Transverse colon (tissue), 4 donors: ENCODE measurements at regions not wholly inside any gene's neighbourhood (a gene's known extent, or its start where the extent isn't known, plus 50 kb on each side); places are given as distances from the start of the nearest gene placed in this dataset.

Source experiments
- DNase-seq: peaks from one replicate; pipeline ENCODE4 v3.0.0-alpha.2; 2019
- H3K27ac ChIP-seq, 4 donors: fragments of 200-600 bp; sonication (generic); 2 replicates each; pipeline ENCODE4 v1.5.1; 2016 to 2018; ENCODE audit warnings: inconsistent platforms in 4 of 4
- H3K27me3 ChIP-seq: fragments of 200-600 bp; sonication (generic); 2 replicates; pipeline ENCODE4 v1.5.1; 2017; ENCODE audit warnings: inconsistent platforms
- H3K36me3 ChIP-seq, 4 donors: fragments of 200-600 bp; sonication (generic); 2 replicates each; pipeline ENCODE4 v1.5.1; 2017 to 2019; ENCODE audit warnings: inconsistent platforms in 4 of 4
- H3K4me1 ChIP-seq, 4 donors: fragments of 200-600 bp; sonication (generic); 2 replicates each; pipeline ENCODE4 v1.5.1; 2017 to 2020; ENCODE audit warnings: inconsistent platforms in 4 of 4
- H3K4me3 ChIP-seq, 4 donors: fragments of 200-600 bp; sonication (generic); 1 replicate in 1 of 4; 2 replicates in 3 of 4; pipeline versions ENCODE4 v1.5.1 to v1.6.1; 2017 to 2019; ENCODE audit warnings: inconsistent platforms in 4 of 4
- H3K9me3 ChIP-seq, 2 donors: fragments of 200-600 bp; sonication (generic); 2 replicates each; pipeline ENCODE4 v1.5.1; 2017 to 2019; ENCODE audit warnings: inconsistent platforms in 2 of 2
- EP300 ChIP-seq: sonication (generic); formaldehyde crosslinking; IDR thresholded peaks from one replicate; pipeline ENCODE4 v1.6.1; 2017; ENCODE audit warnings: antibody characterized with exemption, low read depth
- POLR2A ChIP-seq: fragments of 450-650 bp; IDR thresholded peaks from one replicate; pipeline ENCODE4 v1.6.1; 2016; ENCODE audit warnings: antibody characterized with exemption, mild to moderate bottlenecking, moderate library complexity
- POLR2AphosphoS5 ChIP-seq, 3 donors: sonication (generic); formaldehyde crosslinking; IDR thresholded peaks; one replicate each; pipeline ENCODE4 v1.6.1; 2016; ENCODE audit warnings: antibody characterized with exemption in 3 of 3
- WGBS, 2 donors: methylation state at CpG; one replicate each; pipeline ENCODE4 v1.1.5; 2018; ENCODE audit warnings: low coverage in 1 of 2; 5-methylcytosine and 5-hydroxymethylcytosine counted together
- in situ Hi-C, 4 donors: fragments of 200-750 bp; cut with MboI; loops; one replicate each; pipeline versions ENCODE4 v1.15.0 to v1.15.1; 2017; ENCODE audit warnings: low sequenced_read_pairs in 3 of 4, low pct_ligation_motif_present in 1 of 4, low pct_unique_long_range_greater_than_20kb in 1 of 4
- intact Hi-C: fragments of 100-400 bp; cut with DNase I; formaldehyde crosslinking; loops from one replicate; pipeline ENCODE4 v1.15.1; 2023; ENCODE audit warnings: low total_unique reads
- TF ChIP-seq, protein P1 (sequence below), 5 experiments: fragments of 200-600 bp in 3 of 5; fragments of 450-650 bp in 2 of 5; sonication (generic) in 3 of 5; IDR thresholded peaks; 1 replicate in 2 of 5; 2 replicates in 3 of 5; pipeline ENCODE4 v1.5.1; 2016 to 2017; ENCODE audit warnings: antibody characterized with exemption in 5 of 5, inconsistent platforms in 3 of 5, mild to moderate bottlenecking in 2 of 5, moderate library complexity in 1 of 5

DNA sequence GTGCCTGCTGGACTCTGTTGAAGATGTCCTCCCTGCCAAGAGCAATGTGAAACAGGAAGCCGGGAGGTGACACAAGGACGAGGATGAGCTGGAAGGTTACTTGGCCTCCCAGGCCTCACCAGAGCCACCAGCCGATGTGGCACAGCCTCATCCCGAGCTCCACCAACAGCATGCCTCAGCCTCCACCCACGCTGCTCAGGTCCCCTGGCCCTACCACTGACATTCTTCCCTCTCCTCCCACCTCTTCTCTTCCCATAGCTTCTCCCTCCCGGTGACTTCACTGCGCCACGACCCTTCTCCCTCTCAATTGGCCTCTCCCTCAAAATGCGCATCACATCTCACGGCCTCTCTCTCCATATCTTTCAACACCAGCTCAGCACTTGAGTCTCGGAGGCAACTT lies 249.9 kb downstream of the SKAP2 start:
- TF ChIP-seq, protein P1, sequence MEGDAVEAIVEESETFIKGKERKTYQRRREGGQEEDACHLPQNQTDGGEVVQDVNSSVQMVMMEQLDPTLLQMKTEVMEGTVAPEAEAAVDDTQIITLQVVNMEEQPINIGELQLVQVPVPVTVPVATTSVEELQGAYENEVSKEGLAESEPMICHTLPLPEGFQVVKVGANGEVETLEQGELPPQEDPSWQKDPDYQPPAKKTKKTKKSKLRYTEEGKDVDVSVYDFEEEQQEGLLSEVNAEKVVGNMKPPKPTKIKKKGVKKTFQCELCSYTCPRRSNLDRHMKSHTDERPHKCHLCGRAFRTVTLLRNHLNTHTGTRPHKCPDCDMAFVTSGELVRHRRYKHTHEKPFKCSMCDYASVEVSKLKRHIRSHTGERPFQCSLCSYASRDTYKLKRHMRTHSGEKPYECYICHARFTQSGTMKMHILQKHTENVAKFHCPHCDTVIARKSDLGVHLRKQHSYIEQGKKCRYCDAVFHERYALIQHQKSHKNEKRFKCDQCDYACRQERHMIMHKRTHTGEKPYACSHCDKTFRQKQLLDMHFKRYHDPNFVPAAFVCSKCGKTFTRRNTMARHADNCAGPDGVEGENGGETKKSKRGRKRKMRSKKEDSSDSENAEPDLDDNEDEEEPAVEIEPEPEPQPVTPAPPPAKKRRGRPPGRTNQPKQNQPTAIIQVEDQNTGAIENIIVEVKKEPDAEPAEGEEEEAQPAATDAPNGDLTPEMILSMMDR (IDR thresholded peaks at IDR 0.05) = no peak
- TF ChIP-seq EP300 (no peak), POLR2AphosphoS5 (IDR thresholded peaks at IDR 0.05) (no peak), POLR2A (no peak)
- Histone ChIP-seq H3K27me3 (no peaks in the 10 kb centered on the region), H3K36me3 (no peaks in the 10 kb centered on the region), H3K27ac (no peak overlapping the region), H3K9me3 (no peaks in the 10 kb centered on the region), H3K4me1 (no peaks in the 10 kb centered on the region), H3K4me3 (no peak overlapping the region)
- no peak for DNase-seq
- in situ Hi-C loops (no loop called here), intact Hi-C loops (no loop called here)
- 86 to 89% methylated on average over 6 to 11 of the region's 11 CpGs for WGBS, 2 donors

DNA sequence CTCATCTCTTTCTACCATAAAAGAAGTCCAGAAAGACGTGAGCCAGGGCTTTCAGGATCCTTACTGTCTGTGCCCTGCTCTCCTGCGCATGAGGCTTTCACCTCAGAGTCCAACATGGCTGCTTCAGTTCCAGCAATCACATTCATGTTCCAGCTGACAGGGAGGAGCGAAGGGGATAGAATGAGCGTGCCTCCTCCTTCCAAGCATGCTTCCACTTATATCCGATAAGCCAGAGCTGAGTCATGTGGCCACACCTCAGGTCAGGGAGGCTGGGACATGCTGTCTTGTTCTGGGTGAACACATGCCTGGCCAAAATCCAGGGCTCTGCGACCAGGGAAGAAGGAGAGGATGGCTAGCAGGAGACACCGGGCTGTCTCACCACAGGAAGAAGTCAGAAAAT lies 248.2 kb downstream of the SKAP2 start:
- DNase-seq = no peak
- intact Hi-C loops (no loop called here), in situ Hi-C loops (no loop called here)
- WGBS, 2 donors = 74 to 89% methylated on average over 5 to 7 of the region's 7 CpGs
- TF ChIP-seq, protein P1 (IDR thresholded peaks at IDR 0.05) = no peak
- no peak for TF ChIP-seq EP300
- TF ChIP-seq POLR2A = no peak
- no peak for TF ChIP-seq POLR2AphosphoS5 (IDR thresholded peaks at IDR 0.05)
- H3K4me1 ChIP-seq = no peaks in the 10 kb centered on the region
- H3K27ac ChIP-seq = no peak overlapping the region
- no peaks in the 10 kb centered on the region for H3K27me3 ChIP-seq
- H3K4me3 ChIP-seq = no peak overlapping the region
- no peaks in the 10 kb centered on the region for H3K36me3 ChIP-seq
- H3K9me3 ChIP-seq = no peaks in the 10 kb centered on the region

GRCh38 chr7:26617066-26617465 lies 247.3 kb downstream of the SKAP2 start:
- no peak for DNase-seq
- Histone ChIP-seq H3K36me3 (no peaks in the 10 kb centered on the region), H3K4me3 (no peak overlapping the region), H3K27me3 (no peaks in the 10 kb centered on the region), H3K9me3 (no peaks in the 10 kb centered on the region), H3K27ac (no peak overlapping the region), H3K4me1 (no peaks in the 10 kb centered on the region)
- TF ChIP-seq, protein P1 (IDR thresholded peaks at IDR 0.05) = no peak
- TF ChIP-seq POLR2A = no peak
- no peak for TF ChIP-seq POLR2AphosphoS5 (IDR thresholded peaks at IDR 0.05)
- TF ChIP-seq EP300 = no peak
- in situ Hi-C loops = no loop called here
- WGBS, 2 donors = 91% methylated on average over 7 of the region's 7 CpGs; no CpG with 5 or more reads in 1 of the 2 donors
- intact Hi-C loops = no loop called here
